Activated T-helper 1 cell treated with Interleukin-2 at 50 U/mL for 16 hours (primary cell): ENCODE measurements at regions not wholly inside any gene's neighbourhood (a gene's known extent, or its start where the extent isn't known, plus 50 kb on each side); places are given as distances from the start of the nearest gene placed in this dataset.
"Not testable (repeated sequence)": the region's sequence is repeated elsewhere in the genome, so short reads cannot be mapped to it uniquely, and the experiment has no call there.

Source experiments
- DNase-seq: peaks from one replicate; pipeline ENCODE4 v3.0.0-alpha.2; 2020; ENCODE audit warnings: low read depth

DNA sequence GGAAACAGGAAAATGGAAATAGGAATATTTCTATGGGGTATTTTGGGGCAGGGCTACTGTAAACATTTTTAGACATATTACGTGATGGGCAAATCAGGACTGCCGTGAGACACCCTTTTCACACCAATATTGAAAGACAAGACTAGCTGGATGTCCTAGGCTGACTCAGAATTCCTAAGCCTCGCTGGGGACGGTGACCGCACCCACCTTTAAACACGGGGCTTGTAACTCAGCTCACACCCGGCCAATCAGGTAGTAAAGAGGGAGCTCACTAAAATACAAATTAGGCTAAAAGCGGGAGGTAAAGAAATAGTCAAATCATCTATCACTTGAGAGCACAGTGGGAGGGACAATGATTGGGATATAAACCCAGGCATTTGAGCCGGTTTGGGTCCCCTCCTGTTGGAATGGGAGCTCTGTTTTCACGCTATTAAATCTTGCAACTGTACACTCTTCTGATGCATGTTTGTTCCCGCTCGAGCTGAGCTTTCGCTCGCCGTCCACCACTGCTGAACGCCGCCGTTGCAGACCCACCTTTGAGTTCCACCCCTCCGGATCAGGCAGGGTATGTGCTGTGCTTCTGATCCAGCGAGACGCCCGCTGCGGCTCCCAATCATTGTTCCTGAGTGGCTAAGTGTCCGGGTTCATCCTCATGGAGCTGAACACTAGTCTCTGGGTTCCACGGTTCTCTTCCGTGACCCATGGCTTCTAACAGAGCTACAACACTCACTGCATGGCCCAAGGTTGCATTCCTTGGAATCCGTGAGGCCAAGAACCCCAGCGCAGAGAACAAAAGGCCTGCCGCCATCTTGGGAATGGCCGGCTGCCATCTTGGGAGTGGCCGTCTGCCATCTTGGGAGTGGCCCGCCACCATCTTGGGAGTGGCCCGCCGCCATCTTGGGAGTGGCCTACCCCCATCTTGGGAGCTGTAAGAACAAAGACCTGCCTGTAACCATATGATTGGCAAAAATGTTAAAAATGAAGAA lies 152.6 kb downstream of the CRLF2 start:
- no peak for DNase-seq

DNA sequence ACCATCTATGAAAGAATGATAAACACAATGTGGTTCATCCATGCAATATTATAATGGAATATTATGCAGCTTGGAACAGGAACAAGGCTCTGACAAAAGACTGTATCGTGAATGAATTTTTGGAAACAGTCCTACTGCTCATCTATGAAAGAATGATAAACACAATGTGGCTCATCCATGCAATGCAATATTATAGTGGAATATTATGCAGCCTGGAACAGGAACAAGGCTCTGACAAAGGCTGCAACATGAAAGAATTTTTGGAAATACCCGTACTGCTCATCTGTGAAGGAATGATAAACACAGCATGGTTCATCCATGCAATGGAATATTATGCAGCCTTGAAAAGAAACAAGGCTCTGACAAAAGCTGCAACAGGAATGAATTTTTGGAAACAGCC lies 158.8 kb downstream of the CRLF2 start:
- DNase-seq: not testable (repeated sequence)

DNA sequence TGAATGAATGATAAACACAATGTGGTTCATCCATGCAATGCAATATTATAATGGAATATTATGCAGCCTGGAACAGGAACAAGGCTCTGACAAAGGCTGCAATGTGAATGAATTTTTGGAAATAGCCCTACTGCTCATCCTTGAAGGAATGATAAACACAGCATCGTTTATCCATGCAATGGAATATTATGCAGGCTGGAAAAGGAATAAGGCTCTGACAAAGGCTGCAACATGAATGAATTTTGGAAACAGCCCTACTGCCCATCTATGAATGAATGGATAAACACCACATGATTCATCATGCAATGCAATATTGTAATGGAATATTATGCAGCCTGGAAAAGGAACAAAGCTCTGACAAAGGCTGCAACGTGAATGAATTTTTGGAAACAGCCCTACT lies 159.4 kb downstream of the CRLF2 start:
- DNase-seq: no peak

DNA sequence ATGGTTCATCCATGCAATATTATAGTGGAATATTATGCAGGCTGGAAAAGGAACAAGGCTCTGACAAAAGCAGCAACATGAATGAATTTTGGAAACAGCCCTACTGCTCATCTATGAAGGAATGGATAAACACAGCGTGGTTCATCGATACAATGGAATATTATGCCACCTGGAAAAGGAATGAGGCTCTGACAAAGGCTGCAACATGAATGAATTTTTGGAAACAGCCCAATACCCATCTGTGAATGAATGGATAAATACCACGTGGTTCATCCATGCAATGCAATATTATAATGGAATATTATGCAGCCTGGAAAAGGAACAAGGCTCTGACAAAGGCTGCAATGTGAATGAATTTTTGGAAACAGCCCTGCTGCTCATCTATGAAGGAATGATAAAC lies 160.4 kb downstream of the CRLF2 start:
- no peak for DNase-seq

DNA sequence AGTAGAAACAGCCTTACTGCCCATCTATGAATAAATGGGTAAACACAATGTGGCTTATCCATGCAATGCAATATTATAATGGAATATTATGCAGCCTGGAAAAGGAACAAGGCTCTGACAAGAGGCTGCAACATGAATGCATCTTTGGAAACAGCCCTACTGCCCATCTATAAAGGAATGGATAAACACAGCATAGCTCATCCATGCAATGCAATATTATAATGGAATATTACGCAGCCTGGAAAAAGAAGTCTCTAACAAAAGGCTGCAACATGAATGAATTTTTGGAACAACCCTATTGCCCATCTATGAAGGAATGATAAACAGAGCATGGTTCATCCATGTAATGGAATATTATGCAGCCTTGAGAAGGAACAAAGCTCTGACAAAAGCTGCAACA lies 161.0 kb downstream of the CRLF2 start:
- DNase-seq: no peak

DNA sequence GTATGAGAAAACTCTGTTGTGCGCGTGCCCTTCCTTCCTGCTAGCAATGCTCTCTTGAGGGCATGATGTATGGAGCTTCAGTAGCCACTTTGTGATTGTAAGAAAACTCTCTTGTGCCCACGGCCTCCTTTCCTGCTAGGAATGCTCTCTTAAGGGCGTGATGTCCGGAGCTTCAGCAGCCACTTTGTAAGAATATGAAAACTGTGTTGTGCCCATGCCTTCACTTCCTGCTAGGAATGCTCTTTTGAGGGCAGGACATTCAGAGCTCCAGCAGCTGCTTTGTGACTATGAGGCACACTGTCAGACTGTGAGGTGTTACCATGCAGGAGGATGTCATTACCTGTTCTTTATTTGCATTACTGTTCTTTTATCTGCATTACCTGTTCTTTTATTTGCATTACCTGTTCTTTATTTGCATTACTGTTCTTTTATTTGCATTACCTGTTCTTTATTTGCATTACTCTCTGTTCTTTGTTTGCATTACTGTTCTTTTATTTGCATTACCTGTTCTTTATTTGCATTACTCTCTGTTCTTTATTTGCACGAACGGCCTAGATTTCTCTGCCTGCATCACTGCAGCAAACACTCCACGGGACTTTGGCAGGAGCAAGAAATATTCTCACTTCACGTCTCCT lies 166.7 kb downstream of the CRLF2 start:
- DNase-seq: no peak

DNA sequence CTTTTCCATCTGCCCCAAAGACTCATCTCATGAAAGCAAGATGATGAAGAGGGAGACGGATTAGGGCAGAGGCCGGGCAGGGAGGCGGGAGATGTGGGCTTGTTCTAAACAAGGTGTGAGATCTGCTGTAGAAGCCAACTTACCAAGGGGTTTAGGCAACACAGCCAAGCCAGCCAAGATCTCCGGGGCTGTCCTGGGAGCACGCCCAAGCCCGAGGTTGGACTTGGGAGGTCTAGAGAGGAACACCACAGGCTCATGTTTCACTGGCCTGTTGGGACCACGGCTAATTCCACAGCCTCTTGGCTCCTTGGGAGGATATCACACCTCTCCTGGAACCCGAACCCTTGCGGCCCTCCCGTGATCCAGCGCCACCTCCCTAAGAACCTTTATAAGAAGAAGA lies 171.4 kb downstream of the CRLF2 start:
- no peak for DNase-seq

DNA sequence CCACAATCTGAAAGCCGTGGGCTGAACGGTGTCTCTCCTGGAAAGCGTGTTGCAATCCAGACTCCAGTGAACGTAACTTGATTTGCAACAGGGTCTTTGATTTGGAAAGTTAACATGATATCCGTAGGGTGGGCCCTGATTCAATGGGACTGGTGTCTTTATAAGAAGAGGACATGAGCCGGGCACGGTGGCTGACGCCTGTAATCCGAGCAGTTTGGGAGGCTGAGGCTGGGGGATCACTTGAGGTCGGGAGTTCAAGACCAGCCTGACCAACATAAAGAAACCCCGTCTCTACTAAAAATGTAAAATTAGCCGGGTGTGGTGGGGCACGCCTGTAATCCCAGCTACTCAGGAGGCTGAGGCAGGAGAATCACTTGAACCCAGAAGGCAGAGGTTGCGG lies 176.5 kb downstream of the CRLF2 start:
- DNase-seq: not testable (repeated sequence)

DNA sequence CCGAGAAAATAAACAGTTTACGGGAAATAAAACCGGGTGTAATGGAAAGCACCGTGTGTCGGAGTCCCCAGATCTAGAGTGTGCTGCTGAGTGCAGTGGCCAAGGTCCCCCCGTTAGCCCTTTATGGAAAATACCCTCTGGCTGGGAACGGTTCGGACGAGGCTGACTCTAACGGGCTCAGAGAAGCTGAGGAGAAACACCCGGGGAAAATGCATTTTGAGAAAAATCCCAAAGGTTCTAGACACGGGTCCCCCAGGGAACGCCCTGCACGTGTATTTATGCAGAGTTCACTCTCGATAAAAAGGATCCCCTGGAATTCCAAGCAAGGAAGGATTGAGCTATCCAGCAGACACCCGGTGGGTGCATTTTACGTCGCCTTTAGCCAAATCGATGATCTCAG lies 177.2 kb downstream of the CRLF2 start:
- no peak for DNase-seq

DNA sequence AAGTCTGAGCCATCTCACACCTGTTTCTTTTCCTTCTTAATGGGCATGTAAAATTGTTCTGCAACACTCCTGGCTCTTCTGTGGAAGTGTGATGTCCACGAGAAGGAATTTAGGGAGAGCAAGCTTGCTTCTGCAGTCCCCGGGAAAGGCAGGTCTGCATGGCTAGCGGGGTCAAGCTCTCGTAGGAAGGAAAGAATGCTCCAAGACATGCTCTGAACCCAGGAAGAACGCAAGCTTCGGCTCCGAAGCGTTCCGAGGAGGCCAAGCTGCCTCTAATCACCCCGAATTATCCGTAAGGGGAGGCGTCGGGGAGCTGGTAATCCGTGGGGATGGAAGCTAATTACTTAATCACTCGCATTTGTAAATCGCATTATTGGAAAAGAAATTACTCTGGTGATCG lies 177.7 kb downstream of the CRLF2 start:
- no peak for DNase-seq

DNA sequence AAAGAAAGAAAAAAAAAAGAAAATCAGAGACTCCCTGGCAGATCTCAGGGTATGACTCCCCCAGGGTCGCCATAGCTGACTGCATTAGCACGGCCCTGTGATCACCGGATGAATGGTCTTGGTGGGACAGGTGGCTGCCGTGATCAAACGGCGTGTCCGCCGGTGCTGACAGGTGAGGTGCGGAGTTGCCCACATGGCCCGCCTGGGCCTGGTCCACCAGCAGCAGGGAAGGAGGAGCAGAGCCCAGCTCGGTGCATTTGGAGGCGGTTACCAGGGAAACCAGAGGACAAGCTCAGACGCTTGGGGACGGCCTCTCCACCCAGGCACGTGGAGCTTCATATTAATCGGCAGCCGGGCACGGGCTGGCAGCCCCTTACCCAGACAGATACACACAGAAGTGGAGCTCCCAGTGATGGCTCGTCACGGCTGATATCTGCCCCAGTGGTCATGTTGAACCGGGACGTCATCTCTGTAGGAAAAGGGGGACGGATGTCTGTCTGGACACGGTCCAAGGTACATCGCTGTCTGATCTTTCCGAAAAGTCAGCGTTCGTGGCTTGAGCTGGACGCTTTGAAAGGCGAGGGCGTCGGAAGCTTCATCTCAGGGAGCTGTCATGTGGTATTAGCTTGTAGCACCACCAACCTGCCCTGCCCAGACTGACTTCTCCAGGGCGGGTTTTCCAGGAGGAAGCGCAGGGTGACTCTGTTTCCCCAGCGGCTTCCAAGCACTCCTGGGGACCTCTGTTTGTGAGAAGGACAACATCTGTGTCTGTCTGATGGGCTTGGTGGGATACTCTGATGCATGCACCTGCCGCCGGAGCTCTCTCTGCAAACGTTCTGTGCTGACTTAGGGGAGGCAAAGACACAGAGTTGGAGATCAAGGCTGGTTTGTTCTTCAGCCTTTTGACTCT lies 180.7 kb downstream of the CRLF2 start:
- DNase-seq: no peak

DNA sequence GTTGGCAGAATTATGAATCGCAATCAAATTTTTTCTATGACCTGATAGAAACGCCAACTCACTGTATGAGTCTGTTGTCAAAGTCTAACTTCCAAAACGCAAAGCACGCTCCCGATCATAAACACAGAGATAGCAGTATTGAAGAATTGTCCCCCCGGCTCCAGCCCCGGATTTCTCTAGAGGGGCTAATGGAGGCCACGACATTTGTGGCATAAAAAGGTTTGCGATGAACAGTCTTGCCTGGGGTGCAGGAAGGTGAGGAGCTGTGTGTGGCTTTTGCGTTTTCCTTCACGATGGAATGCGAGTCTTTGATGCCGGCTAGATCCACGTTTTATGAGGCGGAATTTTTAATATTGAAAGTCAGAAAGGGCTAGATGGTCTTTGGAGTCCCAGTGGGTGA lies 183.0 kb downstream of the CRLF2 start:
- no peak for DNase-seq

DNA sequence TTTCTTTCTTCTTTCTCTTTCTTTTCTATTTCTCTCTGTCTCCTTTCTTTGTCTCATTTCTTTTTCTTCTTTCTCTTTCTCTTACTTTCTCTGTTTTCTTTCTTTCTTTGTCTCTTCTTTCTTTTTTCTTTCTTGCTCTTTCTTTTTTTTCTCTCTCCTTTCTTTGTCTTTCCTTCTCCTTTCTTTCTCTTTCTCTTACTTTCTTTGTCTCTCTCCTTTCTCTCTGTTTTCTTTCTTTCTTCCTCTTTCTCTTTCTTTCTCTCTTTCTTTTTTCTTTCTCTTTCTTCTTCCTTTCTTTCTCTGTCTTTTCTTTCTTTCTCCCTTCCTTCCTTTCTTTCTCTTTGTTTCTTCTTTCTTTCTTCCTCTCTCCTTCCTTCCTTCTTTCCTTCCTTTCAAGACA lies 184.8 kb downstream of the CRLF2 start:
- no peak for DNase-seq

DNA sequence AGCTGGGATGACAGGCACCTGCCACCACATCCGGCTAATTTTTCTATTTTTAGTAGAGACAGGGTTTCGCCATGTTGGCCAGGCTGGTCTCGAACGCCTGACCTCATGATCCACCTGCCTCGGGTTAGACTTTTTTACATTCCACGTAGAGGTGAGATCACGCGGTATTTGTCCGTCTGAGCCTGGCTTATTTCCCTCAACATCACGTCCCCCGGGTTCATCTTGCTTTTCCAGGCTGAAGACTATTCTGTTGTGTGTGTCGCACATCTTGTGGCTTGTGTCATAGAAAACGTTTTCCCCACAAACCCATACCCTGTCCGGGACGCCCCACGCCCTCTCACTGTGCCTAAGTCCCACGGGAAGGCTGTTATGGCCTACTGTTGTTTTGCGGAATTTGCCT lies 185.3 kb downstream of the CRLF2 start:
- no peak for DNase-seq

DNA sequence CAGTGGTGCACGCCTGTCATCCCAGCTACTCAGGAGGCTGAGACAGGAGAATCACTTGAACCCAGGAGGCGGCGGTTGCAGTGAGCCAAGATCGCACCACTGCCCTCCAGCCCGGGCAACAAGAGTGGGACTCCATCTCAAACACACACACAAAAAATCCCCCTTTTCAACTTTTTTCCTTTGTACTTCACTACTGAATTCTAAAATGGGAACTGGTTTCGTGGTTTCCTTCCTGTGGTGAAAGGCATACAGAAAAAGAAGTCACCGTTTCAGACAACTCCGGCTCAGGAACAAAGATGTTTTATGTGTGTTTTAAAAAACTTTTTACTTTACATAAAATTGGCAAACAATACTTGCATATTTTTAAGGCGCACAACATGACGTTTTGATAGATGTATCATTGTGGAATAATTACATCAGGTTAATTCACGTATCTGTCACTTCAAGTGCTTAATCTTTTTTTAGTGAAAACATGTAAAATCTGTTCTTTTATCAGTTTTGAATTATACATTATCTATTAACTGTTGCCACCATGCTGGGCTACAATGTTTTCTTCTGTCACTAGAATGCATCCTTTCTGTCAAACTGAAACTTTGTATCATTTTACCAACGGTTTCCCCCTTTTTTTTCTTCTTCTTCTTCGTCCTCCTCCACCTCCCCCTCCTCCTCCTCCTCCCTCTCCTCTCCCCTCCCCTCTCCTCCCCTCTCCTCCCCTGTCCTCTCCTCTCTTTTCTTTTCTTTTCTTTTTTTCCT lies 186.0 kb downstream of the CRLF2 start:
- DNase-seq: no peak

DNA sequence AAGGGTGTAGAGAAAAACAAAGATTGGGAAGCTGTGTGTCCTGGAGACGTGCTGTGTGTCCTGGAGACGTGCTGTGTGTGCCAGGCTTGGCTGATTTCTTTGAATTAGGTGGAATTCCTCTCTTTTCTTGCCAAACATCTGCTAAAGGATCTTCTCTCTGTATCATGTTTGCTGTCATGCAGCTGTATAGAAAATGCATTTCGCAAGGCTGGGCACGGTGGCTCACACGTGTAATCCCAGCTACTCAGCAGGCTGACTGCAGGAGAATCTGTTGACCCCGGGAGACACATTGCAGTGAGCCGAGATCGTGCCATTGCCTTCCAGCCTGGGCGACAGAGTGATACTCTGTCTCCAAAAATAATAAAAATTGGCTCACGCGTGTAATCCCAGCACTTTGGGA lies 187.0 kb downstream of the CRLF2 start:
- no peak for DNase-seq

DNA sequence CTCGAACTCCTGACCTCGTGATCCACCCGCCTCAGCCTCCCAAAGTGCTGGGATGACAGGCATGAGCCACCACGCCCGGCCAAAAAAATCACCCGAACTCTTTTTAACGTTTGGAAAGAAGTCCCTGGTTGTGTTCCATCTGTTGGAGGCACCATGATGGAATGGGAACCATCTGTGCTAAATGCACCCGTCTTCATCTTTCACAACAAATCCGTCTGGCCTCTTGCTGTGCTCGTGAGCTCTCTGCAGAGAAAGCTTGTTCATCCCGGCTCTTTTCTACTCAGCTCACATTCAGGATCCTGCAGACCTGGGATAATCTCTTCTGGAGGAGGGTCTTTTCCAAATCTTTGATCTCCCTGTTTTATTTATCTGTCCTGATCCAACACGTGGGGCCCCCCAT lies 188.8 kb downstream of the CRLF2 start:
- DNase-seq: no peak

DNA sequence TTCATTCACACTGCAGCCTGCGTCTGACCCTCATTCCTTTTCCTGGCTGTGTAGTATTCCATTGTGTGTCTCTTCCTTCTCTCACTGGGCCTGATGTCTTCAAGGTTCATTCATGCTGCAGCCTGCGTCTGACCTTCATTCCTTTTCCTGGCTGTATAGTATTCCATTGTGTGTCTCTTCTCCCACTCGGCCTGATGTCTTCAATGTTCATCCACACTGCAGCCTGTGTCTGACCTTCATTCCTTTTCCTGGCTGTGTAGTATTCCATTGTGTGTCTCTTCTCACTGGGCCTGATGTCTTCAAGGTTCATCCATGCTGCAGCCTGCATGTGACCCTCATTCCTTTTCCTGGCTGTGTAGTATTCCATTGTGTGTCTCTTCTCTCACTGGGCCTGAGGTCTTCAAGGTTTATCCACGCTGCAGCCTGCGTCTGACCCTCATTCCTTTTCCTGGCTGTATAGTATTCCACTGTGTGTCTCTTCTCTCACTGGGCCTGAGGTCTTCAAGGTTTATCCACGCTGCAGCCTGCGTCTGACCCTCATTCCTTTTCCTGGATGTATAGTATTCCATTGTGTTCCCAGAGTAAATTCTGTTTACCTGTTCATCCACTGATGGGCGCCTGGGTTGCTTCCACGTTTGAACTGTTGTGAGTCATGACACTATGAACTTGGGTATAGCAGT lies 191.0 kb downstream of the CRLF2 start:
- DNase-seq: not testable (repeated sequence)

DNA sequence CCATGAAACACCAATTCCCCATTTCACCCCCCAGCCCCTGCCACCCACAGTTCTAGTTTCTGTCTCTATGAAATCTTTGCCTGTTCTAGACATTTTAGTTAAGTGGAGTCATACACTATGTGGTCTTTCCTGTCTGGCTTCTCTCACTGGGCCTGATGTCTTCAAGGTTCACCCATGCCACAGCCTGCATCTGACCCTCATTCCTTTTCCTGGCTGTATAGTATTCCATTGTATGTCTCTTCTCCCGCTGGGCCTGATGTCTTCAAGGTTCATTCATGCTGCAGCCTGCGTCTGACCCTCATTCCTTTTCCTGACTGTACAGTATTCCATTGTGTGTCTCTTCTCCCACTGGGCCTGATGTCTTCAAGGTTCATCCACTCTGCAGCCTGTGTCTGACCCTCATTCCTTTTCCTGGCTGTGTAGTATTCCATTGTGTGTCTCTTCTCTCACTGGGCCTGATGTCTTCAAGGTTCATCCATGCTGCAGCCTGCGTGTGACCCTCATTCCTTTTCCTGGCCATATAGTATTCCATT lies 191.7 kb downstream of the CRLF2 start:
- no peak for DNase-seq

DNA sequence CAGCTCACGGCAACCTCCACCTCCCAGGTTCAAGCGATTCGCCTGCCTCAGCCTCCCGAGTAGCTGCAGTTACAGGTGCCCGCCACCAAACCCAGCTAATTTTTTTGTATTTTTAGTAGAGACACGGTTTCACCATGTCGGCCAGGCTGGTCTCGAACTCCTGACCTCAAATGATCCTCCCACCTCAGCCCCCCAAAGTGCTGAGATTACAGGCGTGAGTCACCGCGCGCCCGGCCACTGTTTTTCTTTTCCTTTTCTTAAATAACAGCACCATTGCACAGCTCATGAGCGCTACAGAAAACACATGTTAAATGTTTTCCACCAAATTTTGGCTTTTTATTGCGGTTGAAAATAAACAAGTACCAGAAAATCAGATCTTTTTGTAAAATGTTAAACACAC lies 195.5 kb downstream of the CRLF2 start:
- not testable (repeated sequence) for DNase-seq

DNA sequence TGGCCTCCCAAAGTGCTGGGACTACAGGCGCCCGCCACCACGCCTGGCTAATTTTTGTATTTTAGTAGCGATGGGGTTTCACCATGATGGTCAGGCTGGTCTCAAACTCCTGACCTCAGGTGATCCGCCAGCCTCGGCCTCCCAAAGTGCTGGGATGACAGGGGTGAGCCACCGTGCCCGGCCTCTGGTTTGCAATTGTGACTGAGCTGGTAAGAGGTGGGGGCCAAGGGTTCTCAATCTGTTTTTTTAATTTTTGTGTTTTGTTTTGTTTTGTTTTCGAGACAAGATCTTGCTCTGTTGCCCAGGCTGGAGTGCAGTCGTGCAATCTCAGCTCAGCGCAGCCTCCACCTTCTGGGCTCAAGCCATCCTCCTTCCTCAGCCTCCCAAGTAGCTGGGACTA lies 196.2 kb downstream of the CRLF2 start:
- DNase-seq: not testable (repeated sequence)
